T1000 (cell line): ENCODE measurements at regions not wholly inside any gene's neighbourhood (a gene's known extent, or its start where the extent isn't known, plus 50 kb on each side); places are given as distances from the start of the nearest gene placed in this dataset.
A peak's percentile ranks its signal among the peaks of the same experiment; 100 is the strongest.

Experiments used
- DNase-seq: peaks from one replicate; lab custom pipeline; 2025; ENCODE audit warnings: mixed read lengths; lab: John Stamatoyannopoulos, UW

GRCh38 chr4:110778521-110778920 lies 155.6 kb upstream of the PITX2 start:
- no peak for DNase-seq

DNA sequence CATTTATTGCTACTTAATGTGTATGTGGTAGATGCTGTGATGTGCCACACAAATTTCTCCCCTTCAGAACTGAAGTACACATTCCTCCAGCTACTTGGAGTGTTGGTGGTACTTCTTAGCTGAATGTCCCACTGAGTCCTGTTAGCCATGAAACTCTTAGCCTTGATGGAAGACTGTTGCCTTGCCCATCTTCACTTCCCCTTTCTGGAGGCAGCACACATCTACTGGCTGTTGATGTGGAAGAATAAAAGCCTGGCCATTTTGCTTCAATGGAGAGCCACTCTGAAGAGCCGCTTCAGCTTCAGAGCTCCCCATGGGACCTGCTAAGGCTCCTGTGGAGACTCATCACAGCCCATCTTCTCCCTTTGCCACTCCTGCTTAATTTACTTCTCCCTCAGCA lies 157.7 kb upstream of the PITX2 start:
- DNase-seq = no peak

- DNase-seq = no peak
Measured at GRCh38 chr4:110781944-110782343, 159.1 kb upstream of the PITX2 start.

DNA sequence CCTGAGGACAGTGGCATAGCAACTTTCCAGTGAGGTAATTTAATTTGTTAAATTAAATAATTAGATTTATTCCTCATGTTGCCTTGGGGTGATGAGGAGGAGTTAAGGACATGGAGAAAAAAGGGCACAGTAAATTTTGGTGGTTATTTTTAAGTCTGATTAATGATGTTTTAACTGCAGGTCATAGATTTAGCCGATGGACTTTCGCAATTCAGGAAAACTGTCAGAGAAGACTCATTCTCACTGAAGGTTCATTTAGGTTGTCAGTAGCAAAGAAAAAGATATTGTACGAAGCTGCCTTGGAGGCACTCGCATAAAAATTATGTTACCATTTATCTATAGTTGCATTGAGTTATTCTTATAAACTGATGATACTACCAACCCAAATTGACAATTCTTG lies 164.2 kb upstream of the PITX2 start:
- DNase-seq = no peak

DNA sequence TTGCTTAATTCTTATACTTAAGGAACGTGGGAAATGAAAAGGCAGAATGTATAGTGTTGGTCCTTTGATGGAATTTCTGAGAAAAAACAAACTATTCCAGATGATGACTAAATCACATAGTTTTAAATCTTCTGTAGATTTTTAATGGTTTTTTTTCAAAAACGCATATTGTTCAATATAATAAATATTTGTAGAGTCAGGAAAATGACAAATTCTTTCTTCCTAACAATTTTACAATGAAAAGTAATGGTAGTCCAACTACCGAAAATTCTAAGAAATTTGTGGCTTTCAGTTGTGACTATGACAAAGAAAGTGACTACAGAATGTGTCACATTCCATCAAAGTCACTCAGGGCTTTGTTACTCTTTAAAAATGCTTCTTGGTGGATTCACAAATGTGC lies 164.8 kb upstream of the PITX2 start:
- no peak for DNase-seq

DNA sequence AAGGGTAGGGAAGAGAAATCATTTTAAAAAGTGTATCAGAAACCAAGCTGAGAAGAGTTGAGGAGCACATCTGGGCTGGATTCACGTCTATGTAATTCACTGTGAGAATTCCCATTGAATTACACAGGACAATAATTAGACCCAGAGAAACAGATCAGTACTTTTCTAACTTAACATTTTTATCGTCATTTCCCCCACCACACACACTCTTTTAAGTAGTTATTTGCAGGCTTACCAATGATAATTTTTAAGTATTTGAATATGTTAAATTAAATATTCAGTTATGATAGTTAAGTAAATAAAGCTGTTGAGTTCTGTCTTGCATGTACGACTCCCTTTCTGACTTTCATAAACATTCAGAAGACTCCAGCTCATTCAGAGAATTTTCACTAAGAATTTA lies 165.4 kb upstream of the PITX2 start:
- no peak for DNase-seq

DNA sequence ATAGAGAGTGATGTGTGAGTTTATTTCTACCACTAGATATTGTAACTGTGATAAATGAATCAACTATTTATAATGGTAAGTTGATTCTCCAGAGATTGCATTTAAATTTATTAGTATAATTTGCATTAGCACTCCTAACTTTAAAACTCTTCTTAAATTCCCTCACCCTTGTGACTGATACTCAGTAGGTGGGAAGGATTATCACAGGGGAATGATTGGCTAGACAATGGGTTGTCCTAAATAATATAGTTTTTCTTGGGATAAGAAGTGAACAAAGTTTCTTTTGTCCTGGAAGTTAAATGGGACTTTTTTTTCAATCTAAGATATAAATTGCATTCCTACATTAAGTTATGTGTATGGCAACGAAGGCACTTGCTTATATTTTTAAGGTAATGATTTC lies 169.2 kb upstream of the PITX2 start:
- DNase-seq = no peak

GRCh38 chr4:110793381-110793801 lies 170.5 kb upstream of the PITX2 start:
- no peak for DNase-seq

- DNase-seq = no peak
Measured at GRCh38 chr4:110793890-110794554, 171.1 kb upstream of the PITX2 start.

GRCh38 chr4:110795971-110796370 lies 173.1 kb upstream of the PITX2 start:
- no peak for DNase-seq

- DNase-seq = no peak
Measured at GRCh38 chr4:110797486-110797885, 174.6 kb upstream of the PITX2 start.

- no peak for DNase-seq
Measured at GRCh38 chr4:110798687-110799086, 175.8 kb upstream of the PITX2 start.

DNA sequence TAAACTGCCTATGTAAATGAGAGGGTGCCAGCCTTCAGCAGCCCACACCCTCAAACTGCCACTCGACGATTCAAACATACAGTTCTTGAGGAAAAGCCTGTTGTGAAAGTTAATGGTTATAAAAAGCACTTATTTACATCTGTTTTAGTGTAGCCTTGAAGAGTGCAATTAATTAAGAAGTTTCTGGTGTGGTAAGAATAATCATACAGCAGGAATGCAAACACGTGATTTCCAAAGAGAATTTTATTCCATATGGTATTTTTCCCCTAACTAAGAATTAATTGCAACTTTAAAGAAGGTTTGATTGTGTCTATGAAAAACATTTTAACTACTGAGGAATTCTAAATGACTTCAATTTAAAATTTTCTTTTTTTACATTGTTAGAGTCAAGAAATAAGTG lies 176.3 kb upstream of the PITX2 start:
- no peak for DNase-seq

- no peak for DNase-seq
Measured at GRCh38 chr4:110801591-110801990, 178.7 kb upstream of the PITX2 start.

DNA sequence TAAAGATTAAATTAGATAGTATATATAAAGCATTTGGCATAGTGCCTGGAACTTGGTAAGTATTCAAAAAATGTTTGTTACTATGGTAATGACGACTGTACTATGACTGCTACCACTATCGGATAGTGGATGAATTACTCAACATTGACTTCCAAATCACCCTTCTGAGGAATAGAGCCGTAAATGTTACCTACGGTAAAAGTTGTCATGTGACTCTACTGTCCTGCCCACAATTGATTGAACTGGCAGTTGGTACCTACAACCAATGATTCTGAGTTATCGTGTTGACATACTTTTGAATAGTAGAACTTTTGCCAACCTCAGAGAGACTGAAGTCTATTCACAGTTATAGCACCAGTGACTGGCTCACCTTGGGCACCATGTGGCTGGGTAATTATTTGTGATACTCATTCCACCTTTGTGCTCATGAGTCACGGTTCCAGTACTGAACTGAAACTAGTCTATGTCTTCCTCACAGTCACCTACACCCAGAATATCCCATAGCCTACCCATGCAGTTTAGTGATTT lies 185.5 kb upstream of the PITX2 start:
- DNase-seq = no peak

- no peak for DNase-seq
Measured at GRCh38 chr4:110815950-110816349, 193.1 kb upstream of the PITX2 start.

DNA sequence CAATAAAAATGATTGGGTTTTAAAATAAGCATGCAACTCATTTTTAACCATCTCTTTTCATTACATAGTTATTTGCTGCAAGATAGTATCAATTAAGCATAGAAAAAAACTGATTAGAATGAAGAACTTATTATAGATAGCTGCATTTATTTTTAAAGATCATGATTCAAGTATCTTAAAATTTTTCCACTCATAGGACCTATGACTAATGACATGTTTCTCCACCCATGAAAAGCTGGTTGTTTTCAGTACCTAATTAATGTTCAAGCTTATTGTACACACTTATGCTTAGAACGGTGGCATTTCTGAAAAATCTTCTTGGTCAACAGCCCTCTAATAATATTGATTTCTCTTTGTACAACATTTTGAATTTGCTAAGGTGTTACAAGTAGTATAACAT lies 193.5 kb upstream of the PITX2 start:
- no peak for DNase-seq

GRCh38 chr4:110821186-110821585 lies 198.3 kb upstream of the PITX2 start:
- no peak for DNase-seq

DNA sequence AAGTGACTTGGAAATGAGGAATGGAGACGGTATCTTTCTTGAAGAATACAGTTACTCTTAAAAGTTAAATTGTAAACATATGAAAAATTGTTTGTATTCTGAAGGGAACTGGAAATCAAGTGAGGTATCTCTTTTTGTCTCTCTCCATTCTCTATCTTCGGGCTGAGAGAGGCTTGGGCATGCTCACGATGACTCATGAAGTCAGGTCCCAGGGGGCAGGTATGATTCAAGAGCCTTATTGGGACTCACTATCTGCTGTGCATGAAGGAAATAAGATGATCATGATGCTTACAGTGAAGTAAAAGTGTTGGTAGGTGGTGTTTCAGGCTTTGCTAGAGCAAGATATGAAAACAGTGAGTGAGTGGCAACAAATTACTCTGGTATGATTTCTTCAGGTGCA lies 200.4 kb upstream of the PITX2 start:
- DNase-seq = peak; percentile 55

DNA sequence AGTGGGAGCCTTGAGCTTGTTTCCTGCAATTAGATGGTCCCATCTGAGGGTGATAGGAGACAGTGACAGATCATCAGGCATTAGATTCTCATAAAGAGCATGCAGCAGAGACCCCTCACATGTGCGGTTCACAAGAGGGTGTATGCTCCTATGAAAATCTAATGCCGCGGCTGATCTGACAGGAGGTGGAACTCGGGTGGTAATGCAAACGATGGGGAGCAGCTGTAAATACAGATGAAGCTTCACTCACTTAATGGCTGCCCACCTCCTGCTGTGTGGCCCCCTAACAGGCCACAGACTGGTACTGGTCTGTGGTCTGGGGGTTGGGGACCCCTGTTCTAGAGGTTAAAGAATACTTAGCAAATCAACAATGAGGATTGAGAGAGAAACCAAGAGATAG lies 201.5 kb upstream of the PITX2 start:
- no peak for DNase-seq

- no peak for DNase-seq
Measured at GRCh38 chr4:110826656-110827055, 203.8 kb upstream of the PITX2 start.

GRCh38 chr4:110830461-110830860 lies 207.6 kb upstream of the PITX2 start:
- no peak for DNase-seq

- no peak for DNase-seq
Measured at GRCh38 chr4:110837896-110838450, 215.1 kb upstream of the PITX2 start.

- no peak for DNase-seq
Measured at GRCh38 chr4:110840221-110840654, 217.4 kb upstream of the PITX2 start.
